K562 (cell line): ENCODE measurements at regions not wholly inside any gene's neighbourhood (a gene's known extent, or its start where the extent isn't known, plus 50 kb on each side); places are given as distances from the start of the nearest gene placed in this dataset.

ENCODE experiments used
- ATAC-seq: fragments of 200-7000 bp; cut with Tn5 transposase; 3 replicates; pipeline ENCODE4 v1.9.1; 2020; ENCODE audit warnings: moderate library complexity
- BruUV-seq: library from RNA; stranded (reverse); fragments of 400-500 nt; replicated peaks from 2 replicates; lab custom pipeline; 2021; lab: Mats Ljungman, UMichigan
- CTCF ChIA-PET: fragments of 300-600 bp; formaldehyde crosslinking; extraction: SDS; loops from one replicate; lab custom pipeline; 2021; ENCODE audit warnings: low intra/inter-chr PET ratio; lab: Yijun Ruan, JAX
- POLR2A ChIA-PET: fragments of 300-600, 350-650 bp; sonication (Branson Sonifier 250); formaldehyde crosslinking; extraction: SDS; loops from one replicate; lab custom pipeline; 2021; ENCODE audit warnings: antibody characterized with exemption, inconsistent platforms; lab: Yijun Ruan, JAX
- DNase-seq, 4 experiments: peaks; one replicate each; pipeline versions ENCODE4 v3.0.0 to v3.0.0-alpha.2; 2011 to 2018; ENCODE audit warnings: low spot score in 3 of 4, mixed read lengths in 3 of 4; ENCODE audit errors: extremely low read depth in 1 of 4
- FAIRE-seq: peaks from 2 replicates; lab custom pipeline; 2011; peaks lifted over from hg19 to GRCh38; lab: Jason Lieb, UNC
- H2AFZ ChIP-seq: 2 replicates; pipeline ENCODE4 v1.6.0; 2011; ENCODE audit warnings: low read depth, low read length, control low read depth, inconsistent platforms
- H3K27ac ChIP-seq: fragments of 200-600 bp; 3 replicates; pipeline ENCODE4 v1.8.0; 2011; ENCODE audit warnings: low read depth, mild to moderate bottlenecking, control low read depth, inconsistent platforms, low read length, moderate library complexity, mixed read lengths; ENCODE audit errors: extremely low read depth
- H3K27me3 ChIP-seq, 2 experiments: fragments of 300-600 bp in 1 of 2; 2 replicates in 1 of 2; 3 replicates in 1 of 2; pipeline versions ENCODE4 v1.6.0 to v1.8.0; 2011; ENCODE audit warnings: inconsistent platforms in 2 of 2, low read length in 2 of 2, mild to moderate bottlenecking in 1 of 2, mixed read lengths in 1 of 2, moderate library complexity in 1 of 2; ENCODE audit not compliant: control insufficient read depth in 2 of 2, insufficient read depth in 2 of 2
- H3K36me3 ChIP-seq: fragments of 300-600 bp; 3 replicates; pipeline ENCODE4 v1.8.0; 2011; ENCODE audit warnings: mild to moderate bottlenecking, low read length, inconsistent platforms; ENCODE audit not compliant: control insufficient read depth, insufficient read depth
- H3K4me1 ChIP-seq, 2 experiments: fragments of 200-600 bp in 1 of 2; replicated peaks in 1 of 2; 2 replicates in 1 of 2; 3 replicates in 1 of 2; pipeline versions ENCODE4 v1.5.1 to v1.8.0; 2011; ENCODE audit warnings: inconsistent platforms in 2 of 2, low read length in 2 of 2, mild to moderate bottlenecking in 1 of 2, mixed read lengths in 1 of 2, moderate library complexity in 1 of 2; ENCODE audit not compliant: control insufficient read depth in 2 of 2, insufficient read depth in 2 of 2
- H3K4me2 ChIP-seq: 2 replicates; pipeline ENCODE4 v1.6.1; 2011; ENCODE audit warnings: low read length, control low read depth, inconsistent platforms, mixed read lengths; ENCODE audit not compliant: insufficient read depth
- H3K4me3 ChIP-seq: fragments of 200-600 bp; sonication (generic), shearing (Covaris generic); 2 replicates; pipeline ENCODE4 v1.5.1; 2016; ENCODE audit warnings: control low read depth, inconsistent platforms
- H3K79me2 ChIP-seq: fragments of 200-600 bp; 3 replicates; pipeline ENCODE4 v1.8.0; 2011; ENCODE audit warnings: low read length, inconsistent platforms; ENCODE audit not compliant: control insufficient read depth, insufficient read depth
- H3K9ac ChIP-seq, 2 experiments: 2 replicates each; pipeline versions ENCODE4 v1.6.0 to v1.6.1; 2011; ENCODE audit warnings: low read depth in 2 of 2, low read length in 2 of 2, control low read depth in 1 of 2, inconsistent platforms in 1 of 2, mild to moderate bottlenecking in 1 of 2, mixed read lengths in 1 of 2; ENCODE audit not compliant: insufficient read depth in 1 of 2
- H3K9me1 ChIP-seq: one replicate; pipeline ENCODE4 v1.6.0; 2011; ENCODE audit warnings: inconsistent platforms, mild to moderate bottlenecking, low read length, moderate library complexity; ENCODE audit not compliant: control insufficient read depth, insufficient read depth
- H3K9me3 ChIP-seq: replicated peaks from 2 replicates; pipeline ENCODE4 v1.5.1; 2011; ENCODE audit warnings: low read depth, low read length, inconsistent platforms; ENCODE audit not compliant: control insufficient read depth, insufficient read depth
- H4K20me1 ChIP-seq: replicated peaks from 2 replicates; pipeline ENCODE4 v1.6.1; 2011; ENCODE audit warnings: low read length, inconsistent platforms, mixed read lengths; ENCODE audit not compliant: control insufficient read depth, insufficient read depth
- ETS2 ChIP-seq: IDR thresholded peaks from 2 replicates; pipeline ENCODE4 v1.6.1; 2016; ENCODE audit warnings: borderline replicate concordance, missing genetic modification characterization, mild to moderate bottlenecking, moderate library complexity, missing compliant biosample characterization; ENCODE audit not compliant: poor library complexity, severe bottlenecking
- HDAC6 ChIP-seq: IDR thresholded peaks from 2 replicates; pipeline ENCODE4 v1.6.1; 2012; ENCODE audit warnings: low read depth, mild to moderate bottlenecking, control low read depth, inconsistent platforms, low read length, moderate library complexity
- LARP7 ChIP-seq: fragments of 450-650 bp; IDR thresholded peaks from 2 replicates; pipeline ENCODE4 v1.6.1; 2016
- SRSF9 ChIP-seq: fragments of 200-400 bp; formaldehyde crosslinking; IDR thresholded peaks from 2 replicates; pipeline ENCODE4 v1.6.1; 2017; ENCODE audit warnings: low read depth, low read length, borderline replicate concordance
- TCFL5 ChIP-seq: fragments of 250-450 bp; sonication (Bioruptor Pico); conservative IDR thresholded peaks from 2 replicates; pipeline ENCODE4 v1.6.1; 2021; ENCODE audit warnings: mild to moderate bottlenecking, moderate library complexity, matching md5 sums
- ZNF197 ChIP-seq: fragments of 200-800 bp; sonication (Bioruptor generic); IDR thresholded peaks from 2 replicates; pipeline ENCODE4 v1.6.1; 2016; ENCODE audit warnings: low read depth, missing genetic modification characterization, missing compliant biosample characterization
- ZNF398 ChIP-seq: fragments of 250-450 bp; sonication (Bioruptor Pico); IDR thresholded peaks from 2 replicates; pipeline ENCODE4 v1.8.0; 2021; ENCODE audit warnings: moderate library complexity, mild to moderate bottlenecking, inconsistent platforms
- WGBS: fragments of 100-300 bp; shearing (Covaris generic); methylation state at CpG from one replicate; pipeline ENCODE4 v1.1.6; 2016; ENCODE audit warnings: low coverage, mixed read lengths; ENCODE audit not compliant: insufficient coverage; ENCODE audit errors: missing lambda C conversion rate; 5-methylcytosine and 5-hydroxymethylcytosine counted together
- in situ Hi-C: fragments of 300-500 bp; cut with MboI; formaldehyde crosslinking; loops from 4 replicates; pipeline ENCODE4 v1.15.0; 2018; ENCODE audit warnings: inconsistent platforms, mixed read lengths
- intact Hi-C: fragments of 100-400 bp; cut with micrococcal nuclease; formaldehyde crosslinking; loops from 2 replicates; pipeline ENCODE4 v1.14.2; 2022

- Histone ChIP-seq H3K4me1 (no peaks in the 10 kb centered on the region), H3K27ac (no peak overlapping the region), H4K20me1 (no peaks in the 10 kb centered on the region), H3K4me2 (no peak overlapping the region), H3K4me3 (no peak overlapping the region), H2AFZ (no peak overlapping the region), H3K27me3 (no peaks in the 10 kb centered on the region), H3K79me2 (no peaks in the 10 kb centered on the region), H3K9ac (no peak overlapping the region), H3K9me3 (no peaks in the 10 kb centered on the region), H3K36me3 (no peaks in the 10 kb centered on the region), H3K9me1 (no peaks in the 10 kb centered on the region)
- BruUV-seq: no TSS peak
- ChIA-PET POLR2A (interaction anchor here (0.7 kb wide), 1 partner anchor 137 kb away, joined by 3 read pairs; no protein-coding TSS in a partner anchor), CTCF (no interaction called here)
- intact Hi-C loops: no loop called here
- ATAC-seq (no peak), FAIRE-seq (no peak), DNase-seq (no peak)
- no peak for TF ChIP-seq ETS2 (tag)
- no peak for TF ChIP-seq LARP7
- TF ChIP-seq SRSF9: no peak
- WGBS: 0% methylated on average over 1 of the region's 1 CpG
- in situ Hi-C loops: no loop called here
Observed at GRCh38 chr4:188987011-188987410, 847.8 kb downstream of the TRIML1 start.

GRCh38 chr4:188988131-188988530, 848.9 kb downstream of the TRIML1 start:
- H3K4me2 ChIP-seq: no peak overlapping the region
- no peak overlapping the region for H3K9ac ChIP-seq
- H3K27ac ChIP-seq: no peak overlapping the region
- no peaks in the 10 kb centered on the region for H3K9me1 ChIP-seq
- no peaks in the 10 kb centered on the region for H4K20me1 ChIP-seq
- CTCF ChIA-PET: no interaction called here
- ATAC-seq: no peak
- TF ChIP-seq HDAC6: no peak
- TF ChIP-seq ZNF398 (CRISPR knock-in tag): no peak
- no peak for TF ChIP-seq TCFL5 (CRISPR knock-in tag)
- no peak for TF ChIP-seq ZNF197 (CRISPR knock-in tag)
- H3K4me1 ChIP-seq: no peaks in the 10 kb centered on the region
- H3K79me2 ChIP-seq: no peaks in the 10 kb centered on the region
- WGBS: 3% methylated on average over 8 of the region's 8 CpGs
- no peak overlapping the region for H3K4me3 ChIP-seq
- H2AFZ ChIP-seq: no peak overlapping the region
- no peak for FAIRE-seq
- no TSS peak for BruUV-seq
- in situ Hi-C loops (no loop called here), intact Hi-C loops (no loop called here)
- POLR2A ChIA-PET: no interaction called here
- no peaks in the 10 kb centered on the region for H3K27me3 ChIP-seq
- no peaks in the 10 kb centered on the region for H3K9me3 ChIP-seq
- DNase-seq: no peak
- H3K36me3 ChIP-seq: no peaks in the 10 kb centered on the region
